HL-60 (cell line): ENCODE measurements at regions not wholly inside any gene's neighbourhood (a gene's known extent, or its start where the extent isn't known, plus 50 kb on each side); places are given as distances from the start of the nearest gene placed in this dataset.
"Not testable (repeated sequence)": the region's sequence is repeated elsewhere in the genome, so short reads cannot be mapped to it uniquely, and the experiment has no call there.

Experiments used
- DNase-seq, 2 experiments: peaks; one replicate each; pipeline ENCODE4 v3.0.0-alpha.2; 2010 to 2020; ENCODE audit warnings: low read depth in 1 of 2, low spot score in 1 of 2
- H3K27ac ChIP-seq: fragments of 250-450 bp; sonication (Bioruptor Pico); replicated peaks from 2 replicates; pipeline ENCODE4 v1.5.1; 2020; ENCODE audit warnings: mild to moderate bottlenecking, moderate library complexity
- H3K27me3 ChIP-seq: fragments of 250-450 bp; sonication (Bioruptor Pico); 2 replicates; pipeline ENCODE4 v1.5.1; 2021; ENCODE audit warnings: mild to moderate bottlenecking, moderate library complexity; ENCODE audit not compliant: insufficient read depth, poor library complexity, severe bottlenecking
- H3K4me3 ChIP-seq: replicated peaks from 2 replicates; pipeline ENCODE4 v1.5.1; 2011; ENCODE audit warnings: mild to moderate bottlenecking, control low read depth, low read length; ENCODE audit not compliant: insufficient read depth
- CTCF ChIP-seq: IDR thresholded peaks from one replicate; pipeline ENCODE4 v1.5.1; 2011; ENCODE audit warnings: low read length, control low read depth, inconsistent platforms; ENCODE audit not compliant: insufficient read depth
- GABPA ChIP-seq: IDR thresholded peaks from 2 replicates; pipeline ENCODE4 v1.6.1; 2012; ENCODE audit warnings: low read depth
- POLR2AphosphoS5 ChIP-seq: IDR thresholded peaks from 2 replicates; pipeline ENCODE4 v1.6.1; 2012; ENCODE audit warnings: low read depth
- REST ChIP-seq: IDR thresholded peaks from 2 replicates; pipeline ENCODE4 v1.6.1; 2012; ENCODE audit warnings: low read depth; ENCODE audit not compliant: insufficient replicate concordance
- SPI1 ChIP-seq: IDR thresholded peaks from 2 replicates; pipeline ENCODE4 v1.6.1; 2012; ENCODE audit warnings: low read depth, mild to moderate bottlenecking, borderline replicate concordance

- no peak overlapping the region for H3K27ac ChIP-seq
- no peak for DNase-seq
Measured at GRCh38 chr16:58862334-58863021, 128.4 kb upstream of the GOT2 start.

DNA sequence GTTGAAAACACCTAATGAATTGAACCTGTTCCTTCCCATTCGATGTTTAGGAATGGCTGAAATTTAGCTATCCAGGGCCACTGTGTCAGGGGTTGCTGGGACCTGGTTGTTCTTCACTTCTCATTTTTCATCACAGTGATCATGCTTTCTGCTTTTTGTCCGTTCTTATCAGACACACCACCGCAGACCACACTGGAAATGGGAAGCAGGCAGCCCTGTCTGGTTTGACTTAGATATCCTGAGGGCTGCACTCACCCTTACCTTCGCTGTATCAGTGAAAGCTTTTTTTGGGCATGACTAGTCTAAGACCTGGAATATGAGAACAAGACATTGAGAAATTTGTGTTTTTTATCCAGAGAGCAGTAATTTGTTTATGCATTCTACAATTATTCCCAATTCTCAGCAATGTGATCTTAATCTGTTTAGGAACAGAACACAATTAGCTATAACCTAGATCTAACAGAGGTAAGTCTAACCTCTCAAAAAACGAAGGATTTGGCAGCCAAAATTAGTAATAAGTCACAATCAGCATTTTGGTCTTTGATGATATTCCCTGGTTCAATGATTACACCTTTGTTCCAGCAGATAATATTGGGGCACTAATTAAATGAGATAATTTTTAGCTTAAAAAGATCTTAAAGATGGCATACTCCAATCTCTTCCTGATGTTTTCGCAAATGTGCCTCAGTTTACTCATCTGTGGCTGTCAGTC, 126.0 kb upstream of the GOT2 start:
- peak in 1 of 2 experiments; percentile 88 for DNase-seq
- Histone ChIP-seq H3K4me3 (no peak overlapping the region), H3K27me3 (no peaks in the 10 kb centered on the region), H3K27ac (peak overlapping the region; percentile 20; the same call in 1 of the 2 replicates)
- TF ChIP-seq REST (no peak), SPI1 (peak; percentile 92), POLR2AphosphoS5 (peak; percentile 85)

More at GRCh38 chr16:58862334-58863021, 128.4 kb upstream of the GOT2 start:
- Histone ChIP-seq H3K27me3 (no peaks in the 10 kb centered on the region), H3K4me3 (no peak overlapping the region)
- TF ChIP-seq SPI1: no peak
- no peak for TF ChIP-seq CTCF
- TF ChIP-seq POLR2AphosphoS5: no peak
- no peak for TF ChIP-seq REST
- TF ChIP-seq GABPA: no peak

DNA sequence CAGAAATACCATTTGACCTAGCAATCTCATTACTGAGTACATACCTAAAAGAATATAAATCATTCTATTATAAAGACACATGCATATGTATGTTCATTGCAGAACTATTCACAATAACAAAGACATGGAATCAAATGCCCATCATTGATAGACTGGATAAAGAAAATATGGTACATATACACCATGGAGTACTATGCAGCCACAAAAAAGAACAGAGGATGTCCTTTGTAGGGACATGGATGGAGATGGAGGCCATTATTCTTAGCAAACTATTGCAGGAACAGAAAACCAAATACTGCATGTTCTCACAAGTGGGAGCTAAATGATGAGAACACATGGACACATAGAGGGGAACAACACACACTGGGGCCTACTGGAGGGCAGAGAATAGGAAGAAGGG, 124.5 kb upstream of the GOT2 start:
- H3K4me3 ChIP-seq, H3K27ac ChIP-seq, DNase-seq, H3K27me3 ChIP-seq: not testable (repeated sequence)

GRCh38 chr16:58855291-58855863, 121.3 kb upstream of the GOT2 start:
- Histone ChIP-seq H3K27ac (no peak overlapping the region), H3K27me3 (no peaks in the 10 kb centered on the region), H3K4me3 (no peak overlapping the region)
- DNase-seq: peak in 1 of 2 experiments; percentile 5
- no peak for TF ChIP-seq GABPA
- peak; percentile 94 for TF ChIP-seq SPI1

DNA sequence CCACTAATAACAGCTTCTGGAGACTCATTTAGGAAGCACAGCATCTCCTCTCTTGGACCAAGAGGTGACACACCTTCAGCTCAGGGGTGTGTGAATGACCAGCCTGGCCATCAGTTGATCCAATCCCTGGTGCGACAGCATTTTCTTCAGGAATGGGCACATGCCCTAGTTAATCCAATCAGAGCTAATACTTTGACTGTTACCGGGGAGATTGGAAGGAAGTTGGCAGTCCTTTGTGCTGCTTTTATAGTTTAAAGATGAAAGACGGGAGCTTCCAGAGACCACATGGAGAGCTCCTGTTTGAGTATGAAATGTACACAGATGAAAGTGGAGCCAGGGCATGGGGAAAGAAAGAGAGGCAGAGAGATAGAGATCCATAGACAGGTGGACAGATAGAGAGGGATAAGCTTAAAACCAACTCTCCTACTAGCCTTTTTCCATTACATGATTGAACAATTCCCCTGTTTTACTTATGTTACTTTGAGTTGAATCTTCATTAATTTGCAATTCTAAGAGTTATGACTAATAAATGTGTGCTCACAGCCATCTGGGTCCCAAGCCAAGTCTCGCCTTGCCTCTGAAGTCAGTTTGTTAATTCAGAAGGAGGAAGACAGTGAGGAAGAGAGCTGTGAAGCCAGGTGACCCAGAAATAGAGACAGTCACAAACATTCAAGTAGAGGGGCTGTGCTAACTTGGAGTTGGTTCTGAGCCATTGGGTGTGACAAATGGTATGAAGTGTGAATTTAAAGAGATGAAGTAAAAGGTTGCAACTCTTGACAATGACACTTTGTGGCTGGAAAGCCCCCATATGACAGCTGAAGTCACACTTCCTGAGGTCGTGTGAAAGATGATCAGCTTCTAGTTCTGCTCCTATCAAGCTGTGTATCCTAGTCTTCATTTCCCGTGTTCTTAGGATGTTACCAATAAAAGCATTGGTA, 120.0 kb upstream of the GOT2 start:
- no peak overlapping the region for H3K27ac ChIP-seq
- TF ChIP-seq SPI1: no peak
- H3K4me3 ChIP-seq: no peak overlapping the region
- no peaks in the 10 kb centered on the region for H3K27me3 ChIP-seq
- DNase-seq: no peak
